ENCODE measurements at regions not wholly inside any gene's neighbourhood (a gene's known extent, or its start where the extent isn't known, plus 50 kb on each side); places are given as distances from the start of the nearest gene placed in this dataset.

DNA sequence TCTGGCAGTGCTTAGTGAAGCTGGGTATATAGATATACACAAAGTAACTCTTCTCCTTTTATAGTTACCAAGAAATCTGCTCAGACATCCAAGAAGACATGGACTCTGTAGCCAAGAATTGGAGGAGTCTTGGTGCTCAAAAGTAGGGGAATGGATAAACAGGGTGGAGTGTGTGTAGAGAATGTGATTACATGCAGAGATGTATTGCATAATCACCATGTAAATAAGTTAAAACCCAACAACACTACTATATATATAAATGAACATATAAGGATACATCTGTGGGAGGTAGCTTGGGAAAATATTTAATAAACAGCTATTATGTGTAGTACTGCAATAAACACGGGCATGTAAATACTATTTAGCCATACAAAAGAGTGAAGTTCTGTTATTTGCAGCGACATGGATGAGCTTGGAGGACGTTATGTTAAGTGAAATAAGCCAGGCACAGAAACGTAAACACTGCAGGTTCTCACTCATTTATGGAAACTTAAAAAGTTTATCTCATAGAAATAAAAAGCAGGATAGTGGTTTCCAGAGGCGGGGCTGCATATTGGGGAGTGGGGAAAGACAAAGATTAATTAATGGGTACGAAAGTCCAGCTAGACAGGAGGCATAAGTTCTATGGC lies 207.5 kb downstream of the TENT4A start:
- TF ChIP-seq, protein P1, sequence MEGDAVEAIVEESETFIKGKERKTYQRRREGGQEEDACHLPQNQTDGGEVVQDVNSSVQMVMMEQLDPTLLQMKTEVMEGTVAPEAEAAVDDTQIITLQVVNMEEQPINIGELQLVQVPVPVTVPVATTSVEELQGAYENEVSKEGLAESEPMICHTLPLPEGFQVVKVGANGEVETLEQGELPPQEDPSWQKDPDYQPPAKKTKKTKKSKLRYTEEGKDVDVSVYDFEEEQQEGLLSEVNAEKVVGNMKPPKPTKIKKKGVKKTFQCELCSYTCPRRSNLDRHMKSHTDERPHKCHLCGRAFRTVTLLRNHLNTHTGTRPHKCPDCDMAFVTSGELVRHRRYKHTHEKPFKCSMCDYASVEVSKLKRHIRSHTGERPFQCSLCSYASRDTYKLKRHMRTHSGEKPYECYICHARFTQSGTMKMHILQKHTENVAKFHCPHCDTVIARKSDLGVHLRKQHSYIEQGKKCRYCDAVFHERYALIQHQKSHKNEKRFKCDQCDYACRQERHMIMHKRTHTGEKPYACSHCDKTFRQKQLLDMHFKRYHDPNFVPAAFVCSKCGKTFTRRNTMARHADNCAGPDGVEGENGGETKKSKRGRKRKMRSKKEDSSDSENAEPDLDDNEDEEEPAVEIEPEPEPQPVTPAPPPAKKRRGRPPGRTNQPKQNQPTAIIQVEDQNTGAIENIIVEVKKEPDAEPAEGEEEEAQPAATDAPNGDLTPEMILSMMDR (IDR thresholded peaks at IDR 0.05; ENCODE audit: low read depth, low read length, poor library complexity, severe bottlenecking): no peak
- no peak for TF ChIP-seq EZH2phosphoT487 (IDR thresholded peaks at IDR 0.05; ENCODE audit: borderline replicate concordance, low read length)
